ENCODE measurements at regions not wholly inside any gene's neighbourhood (a gene's known extent, or its start where the extent isn't known, plus 50 kb on each side); places are given as distances from the start of the nearest gene placed in this dataset.

DNA sequence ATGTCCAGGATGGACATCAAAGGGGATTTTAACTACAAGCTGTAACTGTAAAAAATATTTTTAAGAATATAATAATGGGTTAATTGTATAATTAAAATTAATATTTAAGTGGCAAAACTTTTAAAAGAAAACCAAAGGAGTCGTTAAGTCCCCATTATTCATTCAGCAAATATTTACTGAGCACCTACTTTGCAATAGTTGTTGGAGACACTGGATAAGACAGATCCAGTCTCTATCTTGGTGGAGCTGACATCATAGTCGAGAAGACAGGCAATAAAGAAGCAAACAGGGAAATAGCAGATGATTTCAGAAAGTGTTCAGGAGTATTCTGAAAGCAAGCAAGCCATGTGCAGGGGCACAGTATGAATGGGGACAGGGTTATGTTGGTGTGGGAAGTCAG is 137.0 kb downstream of the CEBPB start:
- no peaks in the 10 kb centered on the region for H3K36me3 ChIP-seq (ENCODE audit: insufficient read depth, low read length)
- TF ChIP-seq, protein P1, sequence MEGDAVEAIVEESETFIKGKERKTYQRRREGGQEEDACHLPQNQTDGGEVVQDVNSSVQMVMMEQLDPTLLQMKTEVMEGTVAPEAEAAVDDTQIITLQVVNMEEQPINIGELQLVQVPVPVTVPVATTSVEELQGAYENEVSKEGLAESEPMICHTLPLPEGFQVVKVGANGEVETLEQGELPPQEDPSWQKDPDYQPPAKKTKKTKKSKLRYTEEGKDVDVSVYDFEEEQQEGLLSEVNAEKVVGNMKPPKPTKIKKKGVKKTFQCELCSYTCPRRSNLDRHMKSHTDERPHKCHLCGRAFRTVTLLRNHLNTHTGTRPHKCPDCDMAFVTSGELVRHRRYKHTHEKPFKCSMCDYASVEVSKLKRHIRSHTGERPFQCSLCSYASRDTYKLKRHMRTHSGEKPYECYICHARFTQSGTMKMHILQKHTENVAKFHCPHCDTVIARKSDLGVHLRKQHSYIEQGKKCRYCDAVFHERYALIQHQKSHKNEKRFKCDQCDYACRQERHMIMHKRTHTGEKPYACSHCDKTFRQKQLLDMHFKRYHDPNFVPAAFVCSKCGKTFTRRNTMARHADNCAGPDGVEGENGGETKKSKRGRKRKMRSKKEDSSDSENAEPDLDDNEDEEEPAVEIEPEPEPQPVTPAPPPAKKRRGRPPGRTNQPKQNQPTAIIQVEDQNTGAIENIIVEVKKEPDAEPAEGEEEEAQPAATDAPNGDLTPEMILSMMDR (conservative IDR thresholded peaks at IDR 0.05; ENCODE audit: low read length), result no peak
- TF ChIP-seq EZH2phosphoT487 (IDR thresholded peaks at IDR 0.05; ENCODE audit: borderline replicate concordance), result no peak
- no peak overlapping the region for H2AFZ ChIP-seq (ENCODE audit: low read length)
- no peaks in the 10 kb centered on the region for H3K27me3 ChIP-seq (ENCODE audit: insufficient read depth, low read length, poor library complexity, severe bottlenecking)
- H3K4me2 ChIP-seq (ENCODE audit: low read depth, low read length, poor library complexity, severe bottlenecking), result no peak overlapping the region
- no peaks in the 10 kb centered on the region for H3K79me2 ChIP-seq (ENCODE audit: insufficient read depth, low read length)
- H3K9ac ChIP-seq (ENCODE audit: low read depth, low read length, poor library complexity, severe bottlenecking), result no peak overlapping the region
- no peaks in the 10 kb centered on the region for H3K9me2 ChIP-seq (replicated peaks; ENCODE audit: low read depth, low read length)
- no peak overlapping the region for H3K4me3 ChIP-seq (ENCODE audit: low read length, poor library complexity, severe bottlenecking)
- H4K20me1 ChIP-seq (ENCODE audit: insufficient read depth, low read length, poor library complexity, severe bottlenecking), result no peaks in the 10 kb centered on the region
- no peaks in the 10 kb centered on the region for H3K4me1 ChIP-seq (ENCODE audit: insufficient read depth, low read length, poor library complexity, severe bottlenecking)
- no peaks in the 10 kb centered on the region for H3F3A ChIP-seq (ENCODE audit: low read depth)
- no peaks in the 10 kb centered on the region for H3K9me3 ChIP-seq (ENCODE audit: insufficient read depth, low read depth, low read length)

DNA sequence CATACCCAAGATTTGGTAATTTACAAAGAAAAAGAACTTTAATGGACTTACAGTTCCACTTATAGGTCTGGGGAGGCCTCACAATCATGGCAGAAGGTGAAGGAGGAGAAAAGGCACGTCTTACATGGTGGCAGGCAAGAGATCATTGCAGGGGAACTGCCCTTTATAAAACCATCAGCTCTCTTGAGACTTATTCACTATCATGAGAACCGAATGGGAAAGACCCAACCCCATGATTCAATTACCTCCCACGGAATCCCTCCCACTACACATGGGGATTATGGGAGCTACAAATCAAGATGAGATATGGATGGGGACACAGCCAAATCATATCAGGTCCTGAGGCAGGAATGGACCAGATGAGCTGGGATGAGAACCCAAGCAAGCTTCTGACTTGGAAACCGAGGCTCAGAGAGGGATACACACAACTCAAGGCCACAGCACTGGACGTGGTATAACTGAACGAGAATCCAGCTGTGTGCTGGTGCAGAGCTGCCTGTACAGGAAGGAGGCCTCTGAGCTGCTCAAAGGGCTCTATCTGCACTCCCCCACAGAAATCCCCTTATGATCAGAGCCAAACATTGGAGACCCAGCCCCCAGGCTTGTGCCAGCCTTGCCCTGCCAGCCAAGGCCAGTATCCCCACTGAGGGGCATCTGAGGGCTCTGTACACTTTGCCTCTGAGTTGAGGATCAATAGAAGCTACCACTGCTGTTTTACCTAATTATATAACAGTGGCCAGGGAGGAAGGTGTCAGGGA is 137.8 kb downstream of the CEBPB start:
- no peaks in the 10 kb centered on the region for H3F3A ChIP-seq (ENCODE audit: low read depth)
- H3K9me3 ChIP-seq (ENCODE audit: insufficient read depth, low read depth, low read length), result no peaks in the 10 kb centered on the region
- H4K20me1 ChIP-seq (ENCODE audit: insufficient read depth, low read length, poor library complexity, severe bottlenecking), result no peaks in the 10 kb centered on the region
- H3K9me2 ChIP-seq (replicated peaks; ENCODE audit: low read depth, low read length), result no peaks in the 10 kb centered on the region
- no peak overlapping the region for H3K4me3 ChIP-seq (ENCODE audit: low read length, poor library complexity, severe bottlenecking)
- no peaks in the 10 kb centered on the region for H3K4me1 ChIP-seq (ENCODE audit: insufficient read depth, low read length, poor library complexity, severe bottlenecking)
- H3K27me3 ChIP-seq (ENCODE audit: insufficient read depth, low read length, poor library complexity, severe bottlenecking), result no peaks in the 10 kb centered on the region
- no peak overlapping the region for H2AFZ ChIP-seq (ENCODE audit: low read length)
- TF ChIP-seq, protein P1 (conservative IDR thresholded peaks at IDR 0.05; ENCODE audit: low read length), result no peak
- TF ChIP-seq EZH2phosphoT487 (IDR thresholded peaks at IDR 0.05; ENCODE audit: borderline replicate concordance), result no peak
- no peak overlapping the region for H3K4me2 ChIP-seq (ENCODE audit: low read depth, low read length, poor library complexity, severe bottlenecking)
- no peaks in the 10 kb centered on the region for H3K36me3 ChIP-seq (ENCODE audit: insufficient read depth, low read length)
- no peaks in the 10 kb centered on the region for H3K79me2 ChIP-seq (ENCODE audit: insufficient read depth, low read length)
- no peak overlapping the region for H3K9ac ChIP-seq (ENCODE audit: low read depth, low read length, poor library complexity, severe bottlenecking)

DNA sequence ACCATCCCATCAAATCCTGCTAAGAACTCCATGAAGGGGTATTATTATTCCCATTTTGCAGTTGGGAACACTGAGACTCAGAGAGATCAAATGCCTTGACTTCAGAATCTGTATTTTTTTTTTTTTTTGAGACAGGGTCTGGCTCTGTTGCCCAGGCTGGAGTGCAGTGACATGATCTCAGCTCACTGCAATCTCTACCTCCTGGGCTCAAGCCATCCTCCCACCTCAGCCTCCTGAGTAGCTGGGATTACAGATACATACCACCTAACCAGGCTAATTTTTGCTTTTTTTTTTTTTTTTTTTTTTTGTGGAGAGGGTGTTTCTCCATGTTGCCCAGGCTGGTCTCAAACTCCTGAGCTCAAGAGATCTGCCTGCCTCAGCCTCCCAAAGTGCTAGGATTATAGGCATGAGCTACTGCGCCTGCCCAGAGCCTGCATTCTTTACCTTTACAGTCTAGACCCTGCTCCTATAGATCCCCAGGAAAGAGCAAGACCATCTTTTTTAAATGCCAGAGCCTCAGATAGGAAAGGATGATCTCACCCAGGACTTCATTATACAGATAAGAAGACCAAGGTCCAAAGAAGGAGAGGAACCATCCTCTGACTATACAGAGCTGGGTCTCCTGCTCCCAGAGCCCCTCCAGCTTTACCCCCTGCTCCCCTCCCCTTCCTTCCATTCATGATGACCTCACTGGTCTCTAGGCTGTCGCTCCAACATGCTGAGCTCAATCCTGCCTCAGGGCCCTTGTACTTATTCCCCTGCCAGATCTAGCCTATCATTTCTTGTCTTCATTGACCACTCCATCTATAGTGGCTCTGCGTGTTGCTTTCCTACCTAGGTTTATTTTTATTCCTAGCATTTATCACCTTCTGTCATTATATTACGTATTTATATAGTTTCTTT is 138.6 kb downstream of the CEBPB start:
- Histone ChIP-seq H3K4me2 (ENCODE audit: low read depth, low read length, poor library complexity, severe bottlenecking) (no peak overlapping the region), H3K9me2 (replicated peaks; ENCODE audit: low read depth, low read length) (no peaks in the 10 kb centered on the region), H3K4me3 (ENCODE audit: low read length, poor library complexity, severe bottlenecking) (no peak overlapping the region), H3K9me3 (ENCODE audit: insufficient read depth, low read depth, low read length) (no peaks in the 10 kb centered on the region), H3K27me3 (ENCODE audit: insufficient read depth, low read length, poor library complexity, severe bottlenecking) (no peaks in the 10 kb centered on the region), H3K36me3 (ENCODE audit: insufficient read depth, low read length) (no peaks in the 10 kb centered on the region), H3K79me2 (ENCODE audit: insufficient read depth, low read length) (no peaks in the 10 kb centered on the region), H3K9ac (ENCODE audit: low read depth, low read length, poor library complexity, severe bottlenecking) (no peak overlapping the region), H4K20me1 (ENCODE audit: insufficient read depth, low read length, poor library complexity, severe bottlenecking) (no peaks in the 10 kb centered on the region), H3F3A (ENCODE audit: low read depth) (no peaks in the 10 kb centered on the region), H3K4me1 (ENCODE audit: insufficient read depth, low read length, poor library complexity, severe bottlenecking) (no peaks in the 10 kb centered on the region), H2AFZ (ENCODE audit: low read length) (no peak overlapping the region)
- TF ChIP-seq, protein P1 (conservative IDR thresholded peaks at IDR 0.05; ENCODE audit: low read length), result no peak
- no peak for TF ChIP-seq EZH2phosphoT487 (IDR thresholded peaks at IDR 0.05; ENCODE audit: borderline replicate concordance)

Data from Loucy (cell line).